Lower leg skin (tissue), 4 donors: ENCODE measurements at regions not wholly inside any gene's neighbourhood (a gene's known extent, or its start where the extent isn't known, plus 50 kb on each side); places are given as distances from the start of the nearest gene placed in this dataset.

Experiments
- DNase-seq, 2 donors: peaks; one replicate each; pipeline ENCODE4 v3.0.0-alpha.2; 2019; ENCODE audit warnings: low spot score in 2 of 2
- H3K4me3 ChIP-seq: fragments of 200-600 bp; sonication (generic); 2 replicates; pipeline ENCODE4 v1.5.1; 2017; ENCODE audit warnings: mild to moderate bottlenecking, low read depth; ENCODE audit not compliant: poor library complexity, severe bottlenecking
- POLR2A ChIP-seq, 2 donors: fragments of 450-650 bp; IDR thresholded peaks; one replicate each; pipeline ENCODE4 v1.6.1; 2016 to 2017; ENCODE audit warnings: antibody characterized with exemption in 2 of 2, mild to moderate bottlenecking in 1 of 2, moderate library complexity in 1 of 2
- WGBS, 2 donors: methylation state at CpG; one replicate each; pipeline ENCODE4 v1.1.5; 2018; 5-methylcytosine and 5-hydroxymethylcytosine counted together
- intact Hi-C: fragments of 100-400 bp; cut with DNase I; formaldehyde crosslinking; loops from one replicate; pipeline ENCODE4 v1.15.0; 2023; ENCODE audit warnings: low total_unique reads
- TF ChIP-seq, protein P1 (sequence below), 3 donors: fragments of 450-650 bp; IDR thresholded peaks; one replicate each; pipeline ENCODE4 v1.5.1; 2016; ENCODE audit warnings: antibody characterized with exemption in 3 of 3, mild to moderate bottlenecking in 3 of 3, moderate library complexity in 2 of 3

DNA sequence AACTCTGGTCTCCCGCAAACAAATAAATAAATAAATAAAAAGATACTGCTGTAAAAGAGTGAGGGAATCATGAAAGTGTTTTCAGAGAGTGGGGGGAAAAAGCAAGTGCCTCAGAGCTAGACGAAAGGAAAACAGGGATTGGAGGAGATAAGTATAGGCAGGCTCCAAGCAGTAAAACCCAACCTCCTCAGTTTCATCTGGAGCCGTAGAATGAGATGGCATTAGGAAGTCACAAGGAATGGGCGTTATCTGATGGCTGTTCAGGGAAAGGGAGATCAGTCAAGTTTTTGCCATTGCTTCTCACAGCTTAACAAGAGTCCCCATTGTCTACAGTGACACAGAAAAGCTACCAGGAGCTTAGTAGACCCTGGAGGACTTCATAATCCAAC lies 451.5 kb upstream of the PPP2R3A start:
- intact Hi-C loops = no loop called here
- DNase-seq = no peak
- WGBS, 2 donors = 66% methylated on average over 4 of the region's 4 CpGs
- TF ChIP-seq, protein P1, sequence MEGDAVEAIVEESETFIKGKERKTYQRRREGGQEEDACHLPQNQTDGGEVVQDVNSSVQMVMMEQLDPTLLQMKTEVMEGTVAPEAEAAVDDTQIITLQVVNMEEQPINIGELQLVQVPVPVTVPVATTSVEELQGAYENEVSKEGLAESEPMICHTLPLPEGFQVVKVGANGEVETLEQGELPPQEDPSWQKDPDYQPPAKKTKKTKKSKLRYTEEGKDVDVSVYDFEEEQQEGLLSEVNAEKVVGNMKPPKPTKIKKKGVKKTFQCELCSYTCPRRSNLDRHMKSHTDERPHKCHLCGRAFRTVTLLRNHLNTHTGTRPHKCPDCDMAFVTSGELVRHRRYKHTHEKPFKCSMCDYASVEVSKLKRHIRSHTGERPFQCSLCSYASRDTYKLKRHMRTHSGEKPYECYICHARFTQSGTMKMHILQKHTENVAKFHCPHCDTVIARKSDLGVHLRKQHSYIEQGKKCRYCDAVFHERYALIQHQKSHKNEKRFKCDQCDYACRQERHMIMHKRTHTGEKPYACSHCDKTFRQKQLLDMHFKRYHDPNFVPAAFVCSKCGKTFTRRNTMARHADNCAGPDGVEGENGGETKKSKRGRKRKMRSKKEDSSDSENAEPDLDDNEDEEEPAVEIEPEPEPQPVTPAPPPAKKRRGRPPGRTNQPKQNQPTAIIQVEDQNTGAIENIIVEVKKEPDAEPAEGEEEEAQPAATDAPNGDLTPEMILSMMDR (IDR thresholded peaks at IDR 0.05) = no peak
- no peak for TF ChIP-seq POLR2A (IDR thresholded peaks at IDR 0.05)
- no peak overlapping the region for H3K4me3 ChIP-seq

DNA sequence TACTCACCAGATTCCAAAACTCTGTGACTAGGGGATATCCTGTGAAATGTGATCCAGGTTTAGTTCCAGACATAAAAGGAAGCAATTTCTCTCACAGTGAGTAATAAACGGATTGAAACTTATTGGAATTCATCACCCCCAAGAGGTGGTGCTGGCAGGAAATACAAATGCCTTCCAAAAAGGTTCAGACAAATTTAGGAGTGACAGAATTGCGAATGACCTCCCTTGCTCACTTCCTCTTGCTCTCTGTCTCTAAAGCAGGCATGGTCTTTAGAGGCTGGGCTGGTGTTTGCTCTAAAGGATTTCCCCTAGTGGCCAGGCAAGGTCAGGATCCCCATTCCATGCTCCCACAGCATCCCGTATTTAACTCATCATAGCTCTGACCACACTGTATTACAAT lies 449.4 kb upstream of the PPP2R3A start:
- H3K4me3 ChIP-seq = no peak overlapping the region
- intact Hi-C loops = no loop called here
- DNase-seq = no peak
- TF ChIP-seq, protein P1 (IDR thresholded peaks at IDR 0.05) = no peak
- TF ChIP-seq POLR2A (IDR thresholded peaks at IDR 0.05) = no peak
- WGBS, 2 donors = 20 to 22% methylated on average over 3 of the region's 3 CpGs

DNA sequence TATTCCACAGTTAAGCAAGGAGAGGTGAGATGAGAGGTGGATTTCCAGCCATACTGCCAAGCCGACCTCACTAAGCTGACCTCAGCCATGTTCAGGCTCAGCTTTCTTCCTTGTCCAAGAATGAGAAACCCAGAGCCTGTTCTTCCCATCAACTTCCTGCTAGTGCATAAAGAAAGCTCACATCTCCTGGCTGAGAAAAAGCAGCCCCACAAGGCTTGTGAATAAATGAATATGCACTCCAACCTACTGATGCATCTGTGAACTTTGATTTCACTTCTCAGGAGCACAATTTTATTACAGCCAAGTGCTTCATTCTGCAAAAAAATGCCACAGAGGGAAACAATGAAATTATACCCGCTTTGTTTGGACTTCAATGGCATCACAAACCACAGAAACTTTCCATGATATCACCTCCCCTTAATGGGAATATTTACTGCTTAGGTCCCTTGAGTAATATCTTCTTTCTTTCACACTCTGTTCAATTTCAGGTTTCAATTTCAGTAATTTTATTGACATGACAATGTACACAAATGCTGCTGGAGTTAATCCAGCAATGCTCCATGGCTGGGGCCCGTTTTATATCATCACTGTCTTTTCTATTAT lies 437.0 kb upstream of the PPP2R3A start:
- intact Hi-C loops = no loop called here
- TF ChIP-seq, protein P1 (IDR thresholded peaks at IDR 0.05) = no peak
- WGBS, 2 donors = 57 to 58% methylated on average over 3 of the region's 3 CpGs
- DNase-seq = no peak
- no peak overlapping the region for H3K4me3 ChIP-seq

DNA sequence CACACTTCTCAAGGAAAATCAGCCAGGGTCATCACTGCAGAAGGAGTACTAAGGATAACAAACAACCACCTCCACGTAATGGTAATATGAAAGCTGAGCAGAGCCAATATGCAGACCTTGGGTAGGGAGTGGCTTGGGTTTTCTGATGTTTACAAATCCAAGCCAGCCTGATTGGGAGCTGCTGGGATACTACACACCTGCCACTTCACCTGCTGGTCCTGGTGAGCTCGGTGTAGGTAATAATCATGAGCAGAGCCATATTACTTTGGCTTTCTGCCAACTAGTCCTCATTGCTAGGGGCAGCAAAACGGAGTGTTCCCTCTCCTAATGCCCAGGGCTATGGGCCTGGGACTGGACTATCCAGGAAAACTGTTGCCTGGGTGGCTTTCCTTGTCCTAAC lies 433.5 kb upstream of the PPP2R3A start:
- H3K4me3 ChIP-seq = no peak overlapping the region
- intact Hi-C loops = no loop called here
- no peak for DNase-seq
- TF ChIP-seq POLR2A (IDR thresholded peaks at IDR 0.05) = no peak
- TF ChIP-seq, protein P1 (IDR thresholded peaks at IDR 0.05) = no peak
- WGBS, 2 donors = 45 to 72% methylated on average over 3 of the region's 3 CpGs

DNA sequence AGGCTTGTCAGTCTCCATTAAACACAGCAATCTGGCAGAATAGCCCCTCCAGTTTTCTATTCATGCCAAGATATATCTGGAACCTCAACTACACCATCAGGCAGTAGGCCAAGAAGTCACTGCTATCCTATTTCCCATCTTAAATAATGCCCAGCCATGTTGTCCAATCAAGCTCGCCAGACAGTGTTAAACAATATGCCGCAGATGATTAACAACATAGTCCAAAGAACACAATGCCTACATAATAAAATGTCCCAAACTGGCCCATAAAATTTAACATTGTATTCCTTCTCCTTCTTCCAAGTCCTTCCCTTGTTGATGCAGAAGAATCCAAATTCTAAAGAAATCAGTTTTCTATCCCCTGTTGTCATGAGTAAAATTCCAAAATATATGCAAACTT lies 427.4 kb upstream of the PPP2R3A start:
- DNase-seq = no peak
- H3K4me3 ChIP-seq = no peak overlapping the region
- 80 to 92% methylated on average over 2 of the region's 2 CpGs for WGBS, 2 donors
- intact Hi-C loops = no loop called here
- no peak for TF ChIP-seq POLR2A (IDR thresholded peaks at IDR 0.05)
- TF ChIP-seq, protein P1 (IDR thresholded peaks at IDR 0.05) = no peak

DNA sequence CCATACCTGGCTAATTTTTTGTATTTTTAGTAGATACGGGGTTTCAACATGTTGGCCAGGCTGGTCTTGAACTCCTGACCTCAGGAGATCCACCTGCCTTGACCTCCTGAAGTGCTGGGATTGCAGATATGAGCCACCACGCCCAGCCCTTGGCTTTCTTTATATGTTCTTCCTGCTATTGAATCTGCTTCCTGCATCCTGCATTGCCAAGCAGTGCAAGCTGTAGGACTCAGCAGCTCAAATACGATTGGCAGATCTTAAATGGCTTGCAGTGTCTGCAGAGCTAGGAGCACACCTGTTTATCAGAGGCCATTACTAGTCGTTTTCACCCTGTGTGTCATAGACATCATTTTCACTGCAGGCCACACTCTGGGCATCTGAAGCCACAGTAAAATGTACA lies 426.2 kb upstream of the PPP2R3A start:
- no peak overlapping the region for H3K4me3 ChIP-seq
- intact Hi-C loops = no loop called here
- DNase-seq = no peak
- TF ChIP-seq POLR2A (IDR thresholded peaks at IDR 0.05) = no peak
- TF ChIP-seq, protein P1 (IDR thresholded peaks at IDR 0.05) = no peak
- 69 to 79% methylated on average over 4 of the region's 4 CpGs for WGBS, 2 donors
